ENCODE measurements at regions not wholly inside any gene's neighbourhood (a gene's known extent, or its start where the extent isn't known, plus 50 kb on each side); places are given as distances from the start of the nearest gene placed in this dataset.
"Not testable (repeated sequence)": the region's sequence is repeated elsewhere in the genome, so short reads cannot be mapped to it uniquely, and the experiment has no call there.

DNA sequence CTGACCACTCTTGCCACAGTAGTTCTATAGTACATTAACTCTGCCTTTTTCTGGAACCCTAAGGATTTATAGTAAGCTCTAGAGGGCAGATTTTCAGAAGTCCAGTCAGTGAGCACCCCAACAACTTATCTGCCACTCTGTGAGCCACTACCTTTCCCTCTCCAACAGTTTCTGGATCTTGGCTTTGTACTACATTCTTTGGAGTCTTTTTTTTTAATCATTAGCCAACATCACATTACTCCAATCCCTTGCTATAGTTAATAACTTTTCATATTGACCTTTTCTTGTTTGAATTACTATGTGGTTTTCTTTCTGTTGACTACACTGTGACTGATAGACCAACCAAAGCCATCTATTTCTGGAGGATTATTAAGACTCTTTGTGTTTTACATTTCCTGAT lies 1596.7 kb upstream of the PRMT6 start:
- TF ChIP-seq POLR2AphosphoS5 (IDR thresholded peaks at IDR 0.05; ENCODE audit: low read depth, low read length) (no peak), POLR2A (IDR thresholded peaks at IDR 0.05; ENCODE audit: low read depth, low read length) (no peak), TAF1 (IDR thresholded peaks at IDR 0.05; ENCODE audit: borderline replicate concordance, low read depth, low read length) (no peak)
- DNase-seq (ENCODE audit: insufficient read length) (no peak), FAIRE-seq (no peak)

DNA sequence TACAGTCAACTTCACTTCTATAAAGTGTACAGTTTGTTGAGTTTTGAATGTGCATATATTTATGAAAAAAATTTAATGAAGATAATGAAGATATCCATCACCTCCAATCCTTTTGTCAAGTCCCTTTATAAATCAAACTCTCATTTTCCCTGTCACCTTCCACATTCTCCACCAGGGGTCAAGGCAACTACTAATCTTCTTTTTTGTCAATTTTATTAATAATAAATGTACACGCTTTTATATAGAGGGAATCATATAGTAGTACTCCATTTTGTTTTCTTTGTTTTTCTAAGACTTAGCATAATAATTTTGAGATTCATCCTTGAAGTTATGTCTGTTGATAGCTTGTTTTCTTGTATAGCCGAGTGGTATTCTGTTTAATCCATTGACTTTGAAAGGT lies 1594.2 kb upstream of the PRMT6 start:
- no peak for FAIRE-seq

DNA sequence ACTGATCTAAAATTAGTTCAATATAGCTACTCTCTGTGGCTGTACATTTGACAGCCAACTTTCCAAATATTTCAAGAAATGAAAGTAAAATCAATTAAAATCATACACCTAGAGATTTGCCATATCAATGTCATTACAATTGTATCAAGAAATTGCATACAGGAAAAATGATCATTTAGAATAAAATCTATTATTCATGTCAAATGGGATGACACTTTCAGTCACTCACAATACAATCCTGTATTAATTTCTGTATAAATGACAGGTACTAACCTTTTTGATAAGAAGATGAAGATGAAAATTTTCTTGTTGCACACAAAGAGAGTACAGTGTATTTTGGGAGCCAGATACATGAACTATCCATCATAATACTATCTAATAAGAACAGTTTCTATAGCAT lies 1588.9 kb upstream of the PRMT6 start:
- DNase-seq (ENCODE audit: insufficient read length), result no peak
- TF ChIP-seq POLR2A (IDR thresholded peaks at IDR 0.05; ENCODE audit: low read depth, low read length) (no peak), TAF1 (IDR thresholded peaks at IDR 0.05; ENCODE audit: borderline replicate concordance, low read depth, low read length) (no peak), POLR2AphosphoS5 (IDR thresholded peaks at IDR 0.05; ENCODE audit: low read depth, low read length) (no peak)
- FAIRE-seq, result no peak

More for the DNA sequence above, 1594.2 kb upstream of the PRMT6 start:
- TF ChIP-seq POLR2A (IDR thresholded peaks at IDR 0.05; ENCODE audit: low read depth, low read length) (no peak), POLR2AphosphoS5 (IDR thresholded peaks at IDR 0.05; ENCODE audit: low read depth, low read length) (no peak), TAF1 (IDR thresholded peaks at IDR 0.05; ENCODE audit: borderline replicate concordance, low read depth, low read length) (no peak)
- no peak for DNase-seq (ENCODE audit: insufficient read length)

DNA sequence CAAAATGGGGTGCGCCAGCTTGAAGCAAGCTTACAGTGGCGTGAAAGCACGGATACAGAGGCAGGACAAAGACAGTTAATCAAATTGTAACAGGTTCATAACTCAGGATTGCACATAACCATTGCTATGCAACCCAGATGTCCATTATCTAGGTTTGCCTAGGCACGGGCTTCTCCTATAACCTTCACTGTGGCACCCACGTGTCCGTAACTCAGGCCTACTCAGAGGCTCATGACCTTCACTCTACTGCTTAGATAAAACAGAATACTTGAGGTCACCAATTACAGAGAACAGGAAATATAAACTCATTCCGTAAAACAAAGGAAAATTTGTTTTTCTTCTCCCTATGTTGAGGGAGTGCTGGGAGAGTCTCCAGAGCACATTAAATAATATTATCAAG lies 1585.9 kb upstream of the PRMT6 start:
- not testable (repeated sequence) for FAIRE-seq; DNase-seq (ENCODE audit: insufficient read length)

DNA sequence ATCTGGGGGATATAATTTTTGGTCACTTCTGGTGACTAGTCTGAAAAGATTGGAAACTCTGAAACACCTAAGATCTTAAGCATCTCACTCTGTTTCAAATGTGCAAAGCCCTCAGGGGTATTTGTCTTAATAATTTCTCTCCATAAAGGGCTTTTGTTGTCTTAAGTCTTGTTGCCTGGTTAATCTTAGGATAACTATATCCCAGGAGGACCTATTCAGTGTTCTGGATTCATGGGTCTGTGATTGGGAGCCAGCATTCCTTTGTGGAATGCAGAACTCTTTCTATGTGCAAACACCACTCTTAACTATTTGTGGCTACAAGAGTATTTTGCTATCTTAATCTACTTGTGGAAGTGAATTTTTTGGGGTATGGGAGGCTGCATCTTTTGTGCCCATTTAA lies 1573.0 kb upstream of the PRMT6 start:
- FAIRE-seq (no peak), DNase-seq (ENCODE audit: insufficient read length) (no peak)
- TF ChIP-seq POLR2AphosphoS5 (IDR thresholded peaks at IDR 0.05; ENCODE audit: low read depth, low read length), result no peak
- TF ChIP-seq TAF1 (IDR thresholded peaks at IDR 0.05; ENCODE audit: borderline replicate concordance, low read depth, low read length), result no peak
- TF ChIP-seq POLR2A (IDR thresholded peaks at IDR 0.05; ENCODE audit: low read depth, low read length), result no peak

DNA sequence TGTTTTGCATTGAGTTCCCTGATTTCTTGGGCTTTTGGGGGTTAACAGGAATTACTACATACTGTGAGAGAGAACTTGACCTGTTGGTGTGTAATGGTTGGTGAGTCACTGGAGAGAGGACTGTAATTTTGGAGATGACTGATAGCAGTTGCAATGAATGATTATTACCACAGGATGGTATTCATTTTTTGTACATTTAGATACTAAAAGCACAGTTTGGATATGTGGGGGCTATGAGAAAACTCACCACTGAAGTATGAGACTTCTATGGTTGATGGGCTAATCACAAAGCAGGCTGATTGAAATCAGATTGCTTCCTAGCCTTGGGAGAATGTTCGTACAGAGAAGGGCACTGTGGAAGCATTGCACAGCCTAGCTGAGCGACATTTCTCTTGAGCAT lies 1571.3 kb upstream of the PRMT6 start:
- TF ChIP-seq POLR2AphosphoS5 (IDR thresholded peaks at IDR 0.05; ENCODE audit: low read depth, low read length), result no peak
- no peak for DNase-seq (ENCODE audit: insufficient read length)
- no peak for FAIRE-seq

DNA sequence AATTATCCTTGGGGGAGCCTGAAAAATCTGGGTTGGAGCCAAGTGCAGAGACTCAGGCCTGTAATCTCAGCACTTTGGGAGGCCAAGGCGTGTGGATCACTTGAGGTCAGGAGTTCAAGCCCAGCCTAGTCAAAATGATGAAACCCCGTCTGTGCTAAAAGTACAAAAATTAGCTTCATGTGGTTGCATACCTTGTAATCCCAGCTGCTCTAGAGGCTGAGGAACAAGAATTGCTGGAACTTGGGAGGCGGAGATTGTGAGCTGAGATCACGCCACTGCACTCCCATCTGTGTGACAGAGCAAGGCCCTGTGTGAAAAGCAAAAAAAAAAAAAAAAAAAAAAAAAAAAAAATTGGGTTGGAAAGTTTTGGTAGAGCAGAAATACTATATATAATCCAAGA lies 1563.6 kb upstream of the PRMT6 start:
- no peak for TF ChIP-seq TAF1 (IDR thresholded peaks at IDR 0.05; ENCODE audit: borderline replicate concordance, low read depth, low read length)
- no peak for TF ChIP-seq POLR2A (IDR thresholded peaks at IDR 0.05; ENCODE audit: low read depth, low read length)
- no peak for TF ChIP-seq POLR2AphosphoS5 (IDR thresholded peaks at IDR 0.05; ENCODE audit: low read depth, low read length)
- no peak for FAIRE-seq
- DNase-seq (ENCODE audit: insufficient read length), result no peak

DNA sequence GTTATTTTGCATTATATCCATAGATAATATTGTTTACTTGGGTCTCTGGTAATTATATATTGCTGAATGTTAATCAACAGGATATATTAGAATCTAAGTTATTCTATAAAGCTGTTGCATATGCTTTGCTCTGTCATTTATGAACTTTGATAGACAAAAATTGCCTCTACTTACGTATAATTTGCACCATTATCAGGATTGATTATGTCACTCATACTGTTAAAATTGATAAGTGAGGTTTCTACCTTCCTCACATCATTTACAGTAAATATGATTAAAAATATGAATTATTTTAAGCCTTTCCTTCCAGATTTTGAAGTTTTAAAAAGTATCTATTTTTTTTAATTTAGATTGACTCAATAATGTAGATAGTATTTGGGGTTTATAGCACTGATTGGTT lies 1540.4 kb upstream of the PRMT6 start:
- FAIRE-seq (no peak), DNase-seq (ENCODE audit: insufficient read length) (no peak)
- no peak for TF ChIP-seq POLR2AphosphoS5 (IDR thresholded peaks at IDR 0.05; ENCODE audit: low read depth, low read length)

DNA sequence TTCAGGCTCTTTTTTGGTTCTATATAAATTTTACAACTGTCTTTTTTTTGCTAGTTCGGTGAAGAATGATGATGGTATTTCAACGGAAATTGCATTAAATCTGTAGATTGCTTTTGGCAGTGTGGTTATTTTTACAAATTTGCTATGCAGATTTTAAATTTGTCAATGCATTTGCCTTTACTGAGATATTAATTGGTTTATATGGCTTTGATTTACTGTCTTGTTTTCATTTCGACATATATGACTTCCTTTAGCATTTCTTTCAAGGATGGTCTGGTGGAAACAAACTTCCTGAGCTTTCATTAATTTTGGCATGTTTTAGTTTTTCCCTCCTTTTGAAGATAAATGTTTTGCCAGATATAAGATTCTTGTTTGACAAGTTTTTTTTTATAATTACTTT lies 1522.5 kb upstream of the PRMT6 start:
- TF ChIP-seq TAF1 (IDR thresholded peaks at IDR 0.05; ENCODE audit: borderline replicate concordance, low read depth, low read length) (no peak), POLR2AphosphoS5 (IDR thresholded peaks at IDR 0.05; ENCODE audit: low read depth, low read length) (no peak), POLR2A (IDR thresholded peaks at IDR 0.05; ENCODE audit: low read depth, low read length) (no peak)
- FAIRE-seq, result no peak
- no peak for DNase-seq (ENCODE audit: insufficient read length)

DNA sequence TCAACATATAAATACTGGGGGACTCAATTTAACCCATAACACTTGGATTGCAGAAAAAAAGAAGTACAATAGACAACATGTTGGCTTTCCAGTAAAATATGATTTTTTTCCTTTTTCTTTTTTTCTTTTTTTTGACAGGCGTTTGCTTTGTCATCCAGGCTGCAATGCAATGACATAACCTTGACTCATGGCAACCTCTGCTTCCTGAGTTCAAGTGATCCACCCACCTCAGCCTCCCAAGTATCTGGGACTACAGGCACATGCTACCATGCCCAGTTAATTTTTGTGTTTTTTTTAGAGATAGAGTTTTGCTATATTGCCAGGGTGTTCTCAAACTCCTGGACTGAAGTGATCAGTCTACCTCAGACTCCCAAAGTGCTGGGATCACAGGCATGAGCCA lies 1512.0 kb upstream of the PRMT6 start:
- FAIRE-seq (no peak), DNase-seq (ENCODE audit: insufficient read length) (no peak)
- no peak for TF ChIP-seq POLR2A (IDR thresholded peaks at IDR 0.05; ENCODE audit: low read depth, low read length)
- TF ChIP-seq POLR2AphosphoS5 (IDR thresholded peaks at IDR 0.05; ENCODE audit: low read depth, low read length), result no peak
- no peak for TF ChIP-seq TAF1 (IDR thresholded peaks at IDR 0.05; ENCODE audit: borderline replicate concordance, low read depth, low read length)

DNA sequence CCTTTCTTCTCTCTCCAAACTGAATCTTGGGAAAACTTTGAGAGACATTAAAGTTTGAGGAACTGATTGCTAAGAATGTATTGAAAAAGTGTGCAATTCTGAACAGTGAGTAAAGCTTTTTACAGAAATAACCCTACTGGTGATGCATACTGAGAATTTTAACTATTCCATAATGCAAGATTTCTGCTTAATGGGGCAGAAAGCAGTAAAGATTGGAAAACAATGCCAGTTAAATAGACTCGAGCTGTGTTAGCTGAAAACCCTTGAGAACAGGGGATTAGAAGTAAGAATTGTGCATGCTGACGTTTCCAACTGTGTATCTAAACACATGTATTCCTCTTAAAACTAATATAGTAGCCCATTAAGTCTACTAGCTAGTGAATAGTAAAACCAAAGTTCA lies 1500.2 kb upstream of the PRMT6 start:
- DNase-seq (ENCODE audit: insufficient read length) (no peak), FAIRE-seq (no peak)
- TF ChIP-seq TAF1 (IDR thresholded peaks at IDR 0.05; ENCODE audit: borderline replicate concordance, low read depth, low read length), result no peak

DNA sequence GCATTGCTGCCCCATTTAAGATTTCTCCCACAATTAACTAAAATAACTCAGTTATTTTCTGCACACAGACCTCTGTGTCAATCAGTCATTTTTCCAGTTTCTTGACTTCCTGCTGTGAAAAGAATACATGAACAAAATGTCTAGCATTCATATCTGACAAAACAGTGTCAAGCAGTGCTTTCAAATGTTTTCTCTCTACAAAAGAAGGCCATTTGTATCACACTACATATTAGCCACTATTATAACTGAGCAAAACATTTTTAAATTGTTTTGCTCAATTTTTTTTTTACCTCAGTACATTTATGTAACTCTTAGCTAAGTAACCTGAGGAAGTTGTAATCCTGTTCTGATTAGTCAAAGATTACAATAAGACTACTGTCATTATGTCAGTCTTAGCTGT lies 1498.5 kb upstream of the PRMT6 start:
- FAIRE-seq, result no peak

DNA sequence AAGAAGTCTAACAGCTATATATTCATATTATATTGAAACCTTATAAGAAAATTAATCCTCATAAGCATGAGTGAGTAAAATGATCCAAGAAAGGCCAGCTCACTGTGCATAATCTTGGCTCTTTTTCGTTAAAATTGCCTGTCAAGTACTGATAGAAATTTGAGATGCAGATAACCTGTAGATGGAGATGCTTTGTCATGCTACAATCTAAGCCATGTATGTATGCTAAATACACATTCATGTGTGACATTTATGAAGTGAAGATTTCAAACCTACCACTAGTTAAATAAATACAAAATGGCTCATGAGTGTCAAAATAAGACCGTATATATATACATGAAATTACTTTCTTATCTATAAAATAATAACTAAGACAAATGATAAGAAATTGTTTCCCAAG lies 1491.5 kb upstream of the PRMT6 start:
- TF ChIP-seq TAF1 (IDR thresholded peaks at IDR 0.05; ENCODE audit: borderline replicate concordance, low read depth, low read length) (no peak), POLR2A (IDR thresholded peaks at IDR 0.05; ENCODE audit: low read depth, low read length) (no peak), POLR2AphosphoS5 (IDR thresholded peaks at IDR 0.05; ENCODE audit: low read depth, low read length) (no peak)
- DNase-seq (ENCODE audit: insufficient read length) (no peak), FAIRE-seq (no peak)

More for the DNA sequence above, 1498.5 kb upstream of the PRMT6 start:
- TF ChIP-seq POLR2AphosphoS5 (IDR thresholded peaks at IDR 0.05; ENCODE audit: low read depth, low read length) (no peak), TAF1 (IDR thresholded peaks at IDR 0.05; ENCODE audit: borderline replicate concordance, low read depth, low read length) (no peak), POLR2A (IDR thresholded peaks at IDR 0.05; ENCODE audit: low read depth, low read length) (no peak)
- DNase-seq (ENCODE audit: insufficient read length), result no peak

DNA sequence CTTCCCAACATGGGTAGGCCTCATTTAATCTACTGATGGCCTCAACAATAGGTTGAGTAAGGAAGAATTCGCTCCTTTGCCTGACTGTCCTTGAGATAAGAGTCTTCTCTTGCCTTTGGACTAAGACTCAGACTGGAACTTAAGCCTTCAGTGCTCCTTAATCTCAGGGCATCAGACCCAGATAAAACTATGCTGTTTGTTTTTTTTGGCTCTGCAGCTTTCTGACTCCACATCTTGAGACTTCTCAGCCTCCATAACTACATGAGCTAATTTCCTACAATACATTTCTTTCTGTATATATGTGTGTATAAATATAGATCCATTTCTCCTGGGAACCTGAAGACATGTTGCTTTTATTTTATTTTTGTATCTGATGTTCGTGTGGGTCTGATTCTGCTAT lies 1470.7 kb upstream of the PRMT6 start:
- TF ChIP-seq TAF1 (IDR thresholded peaks at IDR 0.05; ENCODE audit: borderline replicate concordance, low read depth, low read length) (no peak), POLR2AphosphoS5 (IDR thresholded peaks at IDR 0.05; ENCODE audit: low read depth, low read length) (no peak), POLR2A (IDR thresholded peaks at IDR 0.05; ENCODE audit: low read depth, low read length) (no peak)
- FAIRE-seq (no peak), DNase-seq (ENCODE audit: insufficient read length) (no peak)
